GM23338 (cell line): ENCODE measurements at regions not wholly inside any gene's neighbourhood (a gene's known extent, or its start where the extent isn't known, plus 50 kb on each side); places are given as distances from the start of the nearest gene placed in this dataset.

Experiments used
- ATAC-seq: fragments of 200-7000 bp; cut with Tn5 transposase; 3 replicates; pipeline ENCODE4 v1.9.1; 2020
- DNase-seq: peaks from one replicate; pipeline ENCODE4 v3.0.0-alpha.2; 2015; ENCODE audit warnings: low spot score
- H2AFZ ChIP-seq: fragments of 200-600 bp; sonication (generic); 2 replicates; pipeline ENCODE4 v1.8.0; 2016; ENCODE audit warnings: antibody characterized with exemption, mild to moderate bottlenecking, moderate library complexity
- H3F3A ChIP-seq: fragments of 200-600 bp; sonication (generic); replicated peaks from 2 replicates; pipeline ENCODE4 v1.8.0; 2017; ENCODE audit warnings: antibody characterized with exemption, mixed run types, low read depth
- H3K27ac ChIP-seq: fragments of 200-600 bp; sonication (generic); 2 replicates; pipeline ENCODE4 v1.6.1; 2016; ENCODE audit warnings: low read depth
- H3K27me3 ChIP-seq: fragments of 200-600 bp; sonication (generic); 2 replicates; pipeline ENCODE4 v1.8.0; 2016; ENCODE audit warnings: mild to moderate bottlenecking, mixed run types, moderate library complexity; ENCODE audit not compliant: insufficient read depth
- H3K36me3 ChIP-seq: fragments of 200-600 bp; sonication (generic); 2 replicates; pipeline ENCODE4 v1.8.0; 2016; ENCODE audit warnings: mild to moderate bottlenecking; ENCODE audit not compliant: insufficient read depth
- H3K4me1 ChIP-seq: fragments of 200-600 bp; sonication (generic); 2 replicates; pipeline ENCODE4 v1.8.0; 2016; ENCODE audit warnings: mild to moderate bottlenecking, moderate library complexity; ENCODE audit not compliant: insufficient read depth
- H3K4me2 ChIP-seq: fragments of 200-600 bp; sonication (generic); 2 replicates; pipeline ENCODE4 v1.7.1; 2017; ENCODE audit warnings: mixed run types
- H3K4me3 ChIP-seq: fragments of 200-600 bp; sonication (generic); 2 replicates; pipeline ENCODE4 v1.6.1; 2016; ENCODE audit warnings: mixed run types
- H3K79me2 ChIP-seq: fragments of 200-600 bp; sonication (generic); replicated peaks from 2 replicates; pipeline ENCODE4 v1.8.0; 2017; ENCODE audit warnings: mild to moderate bottlenecking; ENCODE audit not compliant: insufficient read depth
- H3K9me2 ChIP-seq: fragments of 200-600 bp; sonication (generic); 2 replicates; pipeline ENCODE4 v1.8.0; 2017; ENCODE audit not compliant: insufficient read depth
- H4K20me1 ChIP-seq: fragments of 200-600 bp; sonication (generic); replicated peaks from 2 replicates; pipeline ENCODE4 v1.8.0; 2017; ENCODE audit warnings: mild to moderate bottlenecking; ENCODE audit not compliant: insufficient read depth
- H3K27ac Mint-ChIP-seq: 2 replicates; pipeline ENCODE4 v1.8.0; 2020; ENCODE audit warnings: inconsistent platforms, mild to moderate bottlenecking, moderate library complexity, mixed read lengths
- H3K27me3 Mint-ChIP-seq: 3 replicates; pipeline ENCODE4 v1.8.0; 2022; ENCODE audit warnings: low read depth, mild to moderate bottlenecking, moderate library complexity, mixed read lengths, inconsistent platforms; ENCODE audit not compliant: insufficient read depth, poor library complexity
- H3K36me3 Mint-ChIP-seq: 3 replicates; pipeline ENCODE4 v1.8.0; 2021; ENCODE audit warnings: low read depth, mild to moderate bottlenecking, inconsistent platforms, moderate library complexity, mixed read lengths
- H3K4me1 Mint-ChIP-seq: 3 replicates; pipeline ENCODE4 v1.8.0; 2020; ENCODE audit warnings: mild to moderate bottlenecking, inconsistent platforms, mixed read lengths
- H3K4me3 Mint-ChIP-seq: 3 replicates; pipeline ENCODE4 v1.8.0; 2021; ENCODE audit warnings: moderate library complexity, mild to moderate bottlenecking, inconsistent platforms, mixed read lengths
- H3K9me3 Mint-ChIP-seq: 3 replicates; pipeline ENCODE4 v1.8.0; 2020; ENCODE audit warnings: moderate library complexity, mild to moderate bottlenecking, inconsistent platforms, mixed read lengths
- CREB1 ChIP-seq: fragments of 250-450 bp; sonication (Bioruptor Pico); IDR thresholded peaks from 2 replicates; pipeline ENCODE4 v1.5.0; 2020; ENCODE audit warnings: low read depth, mild to moderate bottlenecking, moderate library complexity
- CTCF ChIP-seq, 2 experiments: fragments of 200-600 bp in 1 of 2; sonication (generic) in 1 of 2; conservative IDR thresholded peaks; 2 replicates each; pipeline versions ENCODE4 v1.5.1 to v1.6.1; 2016 to 2017; ENCODE audit warnings: antibody characterized with exemption in 2 of 2, low read depth in 2 of 2, mild to moderate bottlenecking in 2 of 2, moderate library complexity in 1 of 2
- EZH2 ChIP-seq: fragments of 200-600 bp; sonication (generic); IDR thresholded peaks from one replicate; pipeline ENCODE4 v1.8.0; 2017; ENCODE audit warnings: antibody characterized with exemption, mild to moderate bottlenecking, low read depth; ENCODE audit not compliant: unreplicated experiment
- EZH2phosphoT487 ChIP-seq: fragments of 200-600 bp; sonication (generic); IDR thresholded peaks from one replicate; pipeline ENCODE4 v1.8.1; 2018; ENCODE audit warnings: antibody characterized with exemption; ENCODE audit not compliant: unreplicated experiment
- JUNB ChIP-seq: IDR thresholded peaks from one replicate; pipeline ENCODE4 v1.6.1; 2016; ENCODE audit warnings: antibody characterized with exemption; ENCODE audit not compliant: unreplicated experiment
- NANOG ChIP-seq: IDR thresholded peaks from 2 replicates; pipeline ENCODE4 v1.6.1; 2016; ENCODE audit warnings: antibody characterized with exemption, borderline replicate concordance
- POLR2AphosphoS5 ChIP-seq: IDR thresholded peaks from 2 replicates; pipeline ENCODE4 v1.6.1; 2016; ENCODE audit warnings: antibody characterized with exemption, low read depth
- REST ChIP-seq: IDR thresholded peaks from one replicate; pipeline ENCODE4 v1.6.1; 2018; ENCODE audit warnings: antibody characterized with exemption; ENCODE audit not compliant: unreplicated experiment
- STAT1 ChIP-seq: IDR thresholded peaks from one replicate; pipeline ENCODE4 v1.6.1; 2016; ENCODE audit warnings: antibody characterized with exemption; ENCODE audit not compliant: unreplicated experiment
- ZNF114 ChIP-seq: fragments of 250-450 bp; sonication (Bioruptor Pico); IDR thresholded peaks from 2 replicates; pipeline ENCODE4 v1.5.0; 2020; ENCODE audit warnings: mild to moderate bottlenecking, moderate library complexity
- ZNF331 ChIP-seq: fragments of 250-450 bp; sonication (Bioruptor Pico); IDR thresholded peaks from 2 replicates; pipeline ENCODE4 v1.5.0; 2020; ENCODE audit warnings: low read depth, mild to moderate bottlenecking, moderate library complexity
- ZNF462 ChIP-seq: fragments of 250-450 bp; sonication (Bioruptor Pico); IDR thresholded peaks from 2 replicates; pipeline ENCODE4 v1.5.0; 2020; ENCODE audit warnings: mild to moderate bottlenecking, moderate library complexity
- TF ChIP-seq, protein P1 (sequence below): IDR thresholded peaks from 2 replicates; pipeline ENCODE4 v1.6.1; 2016; ENCODE audit warnings: antibody characterized with exemption

GRCh38 chr19:37304190-37304883 is 66.6 kb upstream of the ZNF527 start:
- Histone ChIP-seq H3K4me1 (no peaks in the 10 kb centered on the region), H3K79me2 (no peaks in the 10 kb centered on the region), H3K36me3 (no peaks in the 10 kb centered on the region), H2AFZ (no peak overlapping the region), H3K4me3 (no peak overlapping the region), H3K9me2 (no peaks in the 10 kb centered on the region), H3K27me3 (no peaks in the 10 kb centered on the region), H4K20me1 (no peaks in the 10 kb centered on the region), H3K27ac (no peak overlapping the region), H3K4me2 (no peak overlapping the region), H3F3A (no peaks in the 10 kb centered on the region)
- DNase-seq: no peak
- Mint-ChIP-seq H3K4me3 (no peak overlapping the region), H3K27me3 (peaks cover 4% of the 10 kb centered on the region), H3K4me1 (no peaks in the 10 kb centered on the region), H3K9me3 (peaks cover 51% of the 10 kb centered on the region), H3K36me3 (peaks cover 20% of the 10 kb centered on the region), H3K27ac (no peak overlapping the region)
- ATAC-seq: no peak
- TF ChIP-seq, protein P1, sequence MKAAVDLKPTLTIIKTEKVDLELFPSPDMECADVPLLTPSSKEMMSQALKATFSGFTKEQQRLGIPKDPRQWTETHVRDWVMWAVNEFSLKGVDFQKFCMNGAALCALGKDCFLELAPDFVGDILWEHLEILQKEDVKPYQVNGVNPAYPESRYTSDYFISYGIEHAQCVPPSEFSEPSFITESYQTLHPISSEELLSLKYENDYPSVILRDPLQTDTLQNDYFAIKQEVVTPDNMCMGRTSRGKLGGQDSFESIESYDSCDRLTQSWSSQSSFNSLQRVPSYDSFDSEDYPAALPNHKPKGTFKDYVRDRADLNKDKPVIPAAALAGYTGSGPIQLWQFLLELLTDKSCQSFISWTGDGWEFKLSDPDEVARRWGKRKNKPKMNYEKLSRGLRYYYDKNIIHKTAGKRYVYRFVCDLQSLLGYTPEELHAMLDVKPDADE: no peak
- TF ChIP-seq ZNF114 (CRISPR knock-in tag) (no peak), ZNF462 (CRISPR knock-in tag) (no peak), NANOG (no peak), EZH2phosphoT487 (no peak), ZNF331 (CRISPR knock-in tag) (no peak), STAT1 (no peak), CTCF (conservative IDR thresholded peaks at IDR 0.05; ENCODE audit: low read depth in 2 of 2) (no peak), EZH2 (no peak), JUNB (no peak), CREB1 (CRISPR knock-in tag) (no peak), POLR2AphosphoS5 (no peak), REST (no peak)
